Tibial artery (tissue), 4 donors: ENCODE measurements at regions not wholly inside any gene's neighbourhood (a gene's known extent, or its start where the extent isn't known, plus 50 kb on each side); places are given as distances from the start of the nearest gene placed in this dataset.

Experiments
- DNase-seq, 2 donors: peaks; one replicate each; pipeline ENCODE4 v3.0.0-alpha.2; 2019
- H3K27ac ChIP-seq, 2 donors: fragments of 200-600 bp; sonication (generic) in 1 of 2; 1 replicate in 1 of 2; 2 replicates in 1 of 2; pipeline ENCODE4 v1.5.1; 2018 to 2019; ENCODE audit warnings: mild to moderate bottlenecking in 1 of 2
- H3K27me3 ChIP-seq, 2 donors: fragments of 200-600 bp; sonication (generic) in 1 of 2; one replicate each; pipeline versions ENCODE4 v1.5.1 to v1.6.0; 2016 to 2019
- H3K36me3 ChIP-seq, 3 donors: fragments of 200-600 bp; sonication (generic) in 2 of 3; one replicate each; pipeline ENCODE4 v1.5.1; 2016 to 2019; ENCODE audit warnings: mild to moderate bottlenecking in 2 of 3
- H3K4me1 ChIP-seq, 4 donors: fragments of 200-600 bp; sonication (generic) in 2 of 4; 1 replicate in 3 of 4; 2 replicates in 1 of 4; pipeline ENCODE4 v1.5.1; 2016 to 2019
- H3K4me3 ChIP-seq, 2 donors: fragments of 200-600 bp; sonication (generic) in 1 of 2; 1 replicate in 1 of 2; 2 replicates in 1 of 2; pipeline ENCODE4 v1.5.1; 2018 to 2019; ENCODE audit warnings: mild to moderate bottlenecking in 2 of 2
- H3K9me3 ChIP-seq, 3 donors: fragments of 200-600 bp; sonication (generic) in 1 of 3; one replicate each; pipeline ENCODE4 v1.5.1; 2016 to 2019
- intact Hi-C: fragments of 100-400 bp; cut with DNase I; formaldehyde crosslinking; loops from one replicate; pipeline ENCODE4 v1.15.0; 2023; ENCODE audit warnings: low total_unique reads
- TF ChIP-seq, protein P1 (sequence below), 2 experiments: fragments of 200-600 bp in 1 of 2; fragments of 450-650 bp in 1 of 2; IDR thresholded peaks; one replicate each; pipeline ENCODE4 v1.5.1; 2017 to 2019; ENCODE audit warnings: antibody characterized with exemption in 2 of 2, mild to moderate bottlenecking in 1 of 2, moderate library complexity in 1 of 2

- no peak for DNase-seq
- TF ChIP-seq, protein P1, sequence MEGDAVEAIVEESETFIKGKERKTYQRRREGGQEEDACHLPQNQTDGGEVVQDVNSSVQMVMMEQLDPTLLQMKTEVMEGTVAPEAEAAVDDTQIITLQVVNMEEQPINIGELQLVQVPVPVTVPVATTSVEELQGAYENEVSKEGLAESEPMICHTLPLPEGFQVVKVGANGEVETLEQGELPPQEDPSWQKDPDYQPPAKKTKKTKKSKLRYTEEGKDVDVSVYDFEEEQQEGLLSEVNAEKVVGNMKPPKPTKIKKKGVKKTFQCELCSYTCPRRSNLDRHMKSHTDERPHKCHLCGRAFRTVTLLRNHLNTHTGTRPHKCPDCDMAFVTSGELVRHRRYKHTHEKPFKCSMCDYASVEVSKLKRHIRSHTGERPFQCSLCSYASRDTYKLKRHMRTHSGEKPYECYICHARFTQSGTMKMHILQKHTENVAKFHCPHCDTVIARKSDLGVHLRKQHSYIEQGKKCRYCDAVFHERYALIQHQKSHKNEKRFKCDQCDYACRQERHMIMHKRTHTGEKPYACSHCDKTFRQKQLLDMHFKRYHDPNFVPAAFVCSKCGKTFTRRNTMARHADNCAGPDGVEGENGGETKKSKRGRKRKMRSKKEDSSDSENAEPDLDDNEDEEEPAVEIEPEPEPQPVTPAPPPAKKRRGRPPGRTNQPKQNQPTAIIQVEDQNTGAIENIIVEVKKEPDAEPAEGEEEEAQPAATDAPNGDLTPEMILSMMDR (IDR thresholded peaks at IDR 0.05): no peak
- H3K36me3 ChIP-seq: no peaks in the 10 kb centered on the region
- no peak overlapping the region for H3K27ac ChIP-seq
- no peaks in the 10 kb centered on the region for H3K4me1 ChIP-seq
- no peak overlapping the region for H3K4me3 ChIP-seq
- intact Hi-C loops: no loop called here
- no peaks in the 10 kb centered on the region for H3K27me3 ChIP-seq
- peaks cover 0 to 4% (median 0%) of the 10 kb centered on the region in 3 donors for H3K9me3 ChIP-seq
Measured at GRCh38 chr6:126504792-126505191, 164.9 kb downstream of the CENPW start.

DNA sequence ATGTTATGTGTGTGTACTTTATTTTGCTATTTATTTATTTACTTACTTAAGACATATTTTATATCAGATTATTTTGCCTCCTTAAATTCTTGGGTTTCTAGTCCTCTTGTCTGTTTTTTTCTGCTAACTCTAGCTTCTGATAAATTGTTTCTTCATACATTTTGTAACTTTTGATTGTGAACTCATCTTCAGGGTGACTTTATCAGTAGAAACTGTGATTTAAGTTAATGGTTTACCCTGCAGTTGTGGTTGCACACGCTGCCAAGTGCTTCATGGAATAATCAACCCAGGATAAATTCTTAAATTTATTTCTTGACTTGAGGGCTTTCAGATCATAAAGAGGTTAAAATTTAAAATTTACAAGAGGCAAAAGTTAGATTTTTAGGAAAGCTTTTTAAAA, 173.3 kb downstream of the CENPW start:
- Histone ChIP-seq H3K27me3 (no peaks in the 10 kb centered on the region), H3K9me3 (no peaks in the 10 kb centered on the region), H3K4me3 (no peak overlapping the region), H3K4me1 (no peaks in the 10 kb centered on the region), H3K36me3 (no peaks in the 10 kb centered on the region), H3K27ac (no peak overlapping the region)
- no peak for DNase-seq
- intact Hi-C loops: no loop called here
- TF ChIP-seq, protein P1 (IDR thresholded peaks at IDR 0.05): no peak

DNA sequence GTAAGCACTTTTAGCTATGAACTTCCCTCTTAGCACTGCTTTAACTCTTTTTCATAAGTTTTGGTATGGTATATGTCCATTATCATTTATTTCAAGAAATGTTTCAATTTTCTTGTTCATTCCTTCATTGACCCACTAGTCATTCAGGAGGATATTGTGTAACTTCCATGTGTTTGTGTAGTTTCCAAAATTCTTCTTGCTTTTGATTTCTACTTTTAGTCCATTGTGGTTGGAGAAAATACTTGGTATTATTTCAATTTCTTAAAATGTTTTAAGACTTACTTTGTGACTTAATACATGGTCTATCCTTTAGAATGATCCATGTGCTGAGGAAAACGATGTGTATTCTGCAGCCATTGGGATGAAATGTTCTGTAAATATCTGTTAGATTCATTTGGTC, 176.5 kb downstream of the CENPW start:
- Histone ChIP-seq H3K27me3 (no peaks in the 10 kb centered on the region), H3K27ac (no peak overlapping the region), H3K9me3 (peaks cover 0 to 14% (median 6%) of the 10 kb centered on the region in 3 donors), H3K4me1 (no peaks in the 10 kb centered on the region), H3K36me3 (no peaks in the 10 kb centered on the region), H3K4me3 (no peak overlapping the region)
- TF ChIP-seq, protein P1 (IDR thresholded peaks at IDR 0.05): no peak
- DNase-seq: no peak
- intact Hi-C loops: no loop called here

- DNase-seq: no peak
- Histone ChIP-seq H3K27ac (no peak overlapping the region), H3K36me3 (no peaks in the 10 kb centered on the region), H3K4me3 (no peak overlapping the region), H3K9me3 (peaks cover 0 to 6% (median 6%) of the 10 kb centered on the region in 3 donors), H3K4me1 (peaks cover 0 to 4% (median 0%) of the 10 kb centered on the region in 4 donors), H3K27me3 (no peaks in the 10 kb centered on the region)
- intact Hi-C loops: no loop called here
- TF ChIP-seq, protein P1 (IDR thresholded peaks at IDR 0.05): no peak
Measured at GRCh38 chr6:126524811-126525326, 185.0 kb downstream of the CENPW start.

DNA sequence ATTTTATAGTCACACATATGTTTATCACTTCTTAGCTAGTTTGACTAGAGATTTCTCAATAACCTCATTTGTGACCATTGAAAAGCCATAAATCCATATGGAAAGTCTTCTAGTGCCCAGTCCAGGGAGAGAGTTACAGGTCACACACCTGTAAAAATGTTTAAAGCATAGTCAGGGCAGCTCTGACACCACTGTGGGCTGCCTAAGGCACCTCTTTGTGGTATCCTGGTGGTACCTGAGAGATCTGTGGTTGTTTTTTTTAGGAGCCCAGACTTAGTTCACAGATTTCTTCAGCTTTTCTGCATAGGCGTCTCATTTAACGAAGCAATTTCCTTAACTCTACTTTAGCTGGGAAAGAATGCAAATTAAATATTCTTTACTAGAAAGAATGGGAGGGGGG, 186.6 kb downstream of the CENPW start:
- Histone ChIP-seq H3K4me3 (no peak overlapping the region), H3K4me1 (peaks cover 0 to 18% (median 0%) of the 10 kb centered on the region in 4 donors), H3K27me3 (no peaks in the 10 kb centered on the region), H3K36me3 (no peaks in the 10 kb centered on the region), H3K27ac (no peak overlapping the region), H3K9me3 (no peaks in the 10 kb centered on the region)
- TF ChIP-seq, protein P1 (IDR thresholded peaks at IDR 0.05): no peak
- DNase-seq: no peak
- intact Hi-C loops: no loop called here
